NT2/D1 (cell line): ENCODE measurements at regions not wholly inside any gene's neighbourhood (a gene's known extent, or its start where the extent isn't known, plus 50 kb on each side); places are given as distances from the start of the nearest gene placed in this dataset.

ENCODE experiments used
- SUZ12 ChIP-seq: IDR thresholded peaks from 2 replicates; pipeline ENCODE4 v1.6.1; 2011; ENCODE audit not compliant: insufficient read length, insufficient read depth; ENCODE audit errors: extremely low read depth
- YY1 ChIP-seq: IDR thresholded peaks from 2 replicates; pipeline ENCODE4 v1.6.1; 2011; ENCODE audit not compliant: insufficient read length, insufficient read depth
- ZNF274 ChIP-seq: IDR thresholded peaks from 2 replicates; pipeline ENCODE4 v1.6.1; 2011; ENCODE audit warnings: mild to moderate bottlenecking, low read depth, low read length

DNA sequence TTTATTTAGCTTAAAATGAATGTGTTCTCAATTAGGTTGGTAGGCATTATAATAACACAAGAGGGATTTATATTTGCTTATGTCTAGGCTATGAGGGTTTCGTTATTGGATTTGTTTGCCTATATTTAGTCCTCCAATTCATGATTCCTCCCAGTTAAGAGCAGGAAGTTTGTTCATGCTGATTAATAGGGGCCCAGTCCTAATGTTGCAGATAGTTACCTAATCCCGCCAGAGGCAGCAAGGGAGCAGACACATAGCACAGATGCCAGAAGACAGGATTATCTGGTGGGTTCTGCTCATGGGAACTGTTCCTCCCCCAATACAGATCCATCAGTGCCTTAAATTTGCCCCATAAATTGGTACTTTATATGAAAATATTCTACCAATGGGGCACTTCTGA lies 100.8 kb upstream of the TLE4 start:
- TF ChIP-seq YY1 = no peak
- TF ChIP-seq SUZ12 = no peak
- TF ChIP-seq ZNF274 = no peak
